ENCODE measurements at regions not wholly inside any gene's neighbourhood (a gene's known extent, or its start where the extent isn't known, plus 50 kb on each side); places are given as distances from the start of the nearest gene placed in this dataset.

GRCh38 chr1:173415490-173415889 is 61.6 kb upstream of the PRDX6 start:
- Mint-ChIP-seq H3K9me3 (ENCODE audit: low read depth) (no peaks in the 10 kb centered on the region), H3K36me3 (ENCODE audit: insufficient read depth) (peaks cover 2% of the 10 kb centered on the region), H3K27ac (no peak overlapping the region), H3K4me3 (ENCODE audit: low read depth) (no peak overlapping the region), H3K4me1 (ENCODE audit: low read depth) (peaks cover 3% of the 10 kb centered on the region), H3K27me3 (no peaks in the 10 kb centered on the region)
- TF ChIP-seq, protein P1, sequence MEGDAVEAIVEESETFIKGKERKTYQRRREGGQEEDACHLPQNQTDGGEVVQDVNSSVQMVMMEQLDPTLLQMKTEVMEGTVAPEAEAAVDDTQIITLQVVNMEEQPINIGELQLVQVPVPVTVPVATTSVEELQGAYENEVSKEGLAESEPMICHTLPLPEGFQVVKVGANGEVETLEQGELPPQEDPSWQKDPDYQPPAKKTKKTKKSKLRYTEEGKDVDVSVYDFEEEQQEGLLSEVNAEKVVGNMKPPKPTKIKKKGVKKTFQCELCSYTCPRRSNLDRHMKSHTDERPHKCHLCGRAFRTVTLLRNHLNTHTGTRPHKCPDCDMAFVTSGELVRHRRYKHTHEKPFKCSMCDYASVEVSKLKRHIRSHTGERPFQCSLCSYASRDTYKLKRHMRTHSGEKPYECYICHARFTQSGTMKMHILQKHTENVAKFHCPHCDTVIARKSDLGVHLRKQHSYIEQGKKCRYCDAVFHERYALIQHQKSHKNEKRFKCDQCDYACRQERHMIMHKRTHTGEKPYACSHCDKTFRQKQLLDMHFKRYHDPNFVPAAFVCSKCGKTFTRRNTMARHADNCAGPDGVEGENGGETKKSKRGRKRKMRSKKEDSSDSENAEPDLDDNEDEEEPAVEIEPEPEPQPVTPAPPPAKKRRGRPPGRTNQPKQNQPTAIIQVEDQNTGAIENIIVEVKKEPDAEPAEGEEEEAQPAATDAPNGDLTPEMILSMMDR (IDR thresholded peaks at IDR 0.05; ENCODE audit: unreplicated experiment) = no peak
- no peak for DNase-seq (ENCODE audit: low spot score, unreplicated experiment)

- Mint-ChIP-seq H3K4me1 (ENCODE audit: low read depth) (peaks cover 3% of the 10 kb centered on the region), H3K36me3 (ENCODE audit: insufficient read depth) (peaks cover 2% of the 10 kb centered on the region), H3K27ac (no peak overlapping the region), H3K4me3 (ENCODE audit: low read depth) (no peak overlapping the region), H3K9me3 (ENCODE audit: low read depth) (no peaks in the 10 kb centered on the region), H3K27me3 (no peaks in the 10 kb centered on the region)
- TF ChIP-seq, protein P1 (IDR thresholded peaks at IDR 0.05; ENCODE audit: unreplicated experiment) = no peak
- DNase-seq (ENCODE audit: low spot score, unreplicated experiment) = no peak
These were observed 61.2 kb upstream of the PRDX6 start for GRCh38 chr1:173415905-173416450.

- Mint-ChIP-seq H3K27ac (no peak overlapping the region), H3K4me3 (ENCODE audit: low read depth) (no peak overlapping the region), H3K4me1 (ENCODE audit: low read depth) (peaks cover 3% of the 10 kb centered on the region), H3K9me3 (ENCODE audit: low read depth) (no peaks in the 10 kb centered on the region), H3K36me3 (ENCODE audit: insufficient read depth) (peaks cover 2% of the 10 kb centered on the region), H3K27me3 (no peaks in the 10 kb centered on the region)
- TF ChIP-seq, protein P1 (IDR thresholded peaks at IDR 0.05; ENCODE audit: unreplicated experiment) = no peak
- no peak for DNase-seq (ENCODE audit: low spot score, unreplicated experiment)
These were observed 59.6 kb upstream of the PRDX6 start for GRCh38 chr1:173417563-173417962.

GRCh38 chr1:173418107-173418985 is 58.8 kb upstream of the PRDX6 start:
- H3K36me3 Mint-ChIP-seq (ENCODE audit: insufficient read depth) = peaks cover 2% of the 10 kb centered on the region

DNA sequence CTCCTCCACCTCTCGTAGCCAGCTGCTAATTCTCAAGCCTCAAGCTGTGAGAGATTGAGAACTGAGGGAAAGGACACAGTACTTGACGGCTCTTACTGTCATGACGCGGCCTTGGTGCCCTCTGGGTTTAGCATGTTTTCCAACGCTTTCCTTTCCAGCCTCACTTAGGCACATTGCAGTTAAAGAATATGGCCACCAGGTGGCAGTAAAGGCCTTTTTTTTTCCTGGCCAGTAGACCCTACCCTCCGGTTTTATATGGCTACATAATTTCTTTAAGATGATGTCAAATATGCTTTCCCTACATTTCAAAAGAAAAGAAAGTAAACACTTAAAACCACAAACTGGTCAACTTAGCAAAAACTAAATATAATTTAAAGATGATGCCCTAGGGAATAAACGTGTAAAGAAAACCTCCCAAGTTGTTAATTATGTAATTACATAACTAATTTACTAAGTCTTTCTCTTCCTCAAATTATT is 56.8 kb upstream of the PRDX6 start:
- TF ChIP-seq, protein P1 (IDR thresholded peaks at IDR 0.05; ENCODE audit: unreplicated experiment) = peak; percentile 91
- H3K4me3 Mint-ChIP-seq (ENCODE audit: low read depth) = no peak overlapping the region
- DNase-seq (ENCODE audit: low spot score, unreplicated experiment) = peak; percentile 40
- peak overlapping the region; percentile 11 for H3K27ac Mint-ChIP-seq
- no peaks in the 10 kb centered on the region for H3K36me3 Mint-ChIP-seq (ENCODE audit: insufficient read depth)
- peaks cover 3% of the 10 kb centered on the region for H3K4me1 Mint-ChIP-seq (ENCODE audit: low read depth)
- no peaks in the 10 kb centered on the region for H3K27me3 Mint-ChIP-seq
- H3K9me3 Mint-ChIP-seq (ENCODE audit: low read depth) = no peaks in the 10 kb centered on the region

More at GRCh38 chr1:173418107-173418985, 58.8 kb upstream of the PRDX6 start:
- Mint-ChIP-seq H3K27ac (no peak overlapping the region), H3K27me3 (no peaks in the 10 kb centered on the region), H3K4me3 (ENCODE audit: low read depth) (no peak overlapping the region), H3K9me3 (ENCODE audit: low read depth) (no peaks in the 10 kb centered on the region), H3K4me1 (ENCODE audit: low read depth) (peaks cover 3% of the 10 kb centered on the region)
- no peak for DNase-seq (ENCODE audit: low spot score, unreplicated experiment)
- TF ChIP-seq, protein P1 (IDR thresholded peaks at IDR 0.05; ENCODE audit: unreplicated experiment) = no peak

All from progenitor cell of endocrine pancreas (in vitro differentiated cells).